ENCODE measurements at regions not wholly inside any gene's neighbourhood (a gene's known extent, or its start where the extent isn't known, plus 50 kb on each side); places are given as distances from the start of the nearest gene placed in this dataset.
A peak's percentile ranks its signal among the peaks of the same experiment; 100 is the strongest.

DNA sequence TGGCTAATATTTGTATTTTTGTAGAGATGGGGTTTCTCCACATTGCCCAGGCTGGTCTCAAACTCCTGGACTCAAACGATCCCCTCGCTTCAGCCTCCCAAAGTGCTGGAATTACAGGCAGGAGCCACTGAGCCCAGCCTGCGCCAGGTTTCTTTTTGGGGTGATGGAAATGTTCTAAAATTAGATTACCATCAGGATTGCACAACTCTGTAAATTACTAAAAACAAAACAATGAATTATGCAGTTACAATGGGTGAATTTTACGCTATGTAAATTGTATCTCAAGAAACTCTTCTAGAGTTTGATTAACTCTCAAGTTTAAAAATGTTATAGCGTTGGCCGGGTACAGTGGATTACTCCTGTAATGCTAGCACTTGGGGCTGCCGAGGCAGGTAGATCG, 118.9 kb upstream of the TBL1X start:
- Mint-ChIP-seq H3K27me3 (no peaks in the 10 kb centered on the region), H3K4me3 (no peak overlapping the region)

DNA sequence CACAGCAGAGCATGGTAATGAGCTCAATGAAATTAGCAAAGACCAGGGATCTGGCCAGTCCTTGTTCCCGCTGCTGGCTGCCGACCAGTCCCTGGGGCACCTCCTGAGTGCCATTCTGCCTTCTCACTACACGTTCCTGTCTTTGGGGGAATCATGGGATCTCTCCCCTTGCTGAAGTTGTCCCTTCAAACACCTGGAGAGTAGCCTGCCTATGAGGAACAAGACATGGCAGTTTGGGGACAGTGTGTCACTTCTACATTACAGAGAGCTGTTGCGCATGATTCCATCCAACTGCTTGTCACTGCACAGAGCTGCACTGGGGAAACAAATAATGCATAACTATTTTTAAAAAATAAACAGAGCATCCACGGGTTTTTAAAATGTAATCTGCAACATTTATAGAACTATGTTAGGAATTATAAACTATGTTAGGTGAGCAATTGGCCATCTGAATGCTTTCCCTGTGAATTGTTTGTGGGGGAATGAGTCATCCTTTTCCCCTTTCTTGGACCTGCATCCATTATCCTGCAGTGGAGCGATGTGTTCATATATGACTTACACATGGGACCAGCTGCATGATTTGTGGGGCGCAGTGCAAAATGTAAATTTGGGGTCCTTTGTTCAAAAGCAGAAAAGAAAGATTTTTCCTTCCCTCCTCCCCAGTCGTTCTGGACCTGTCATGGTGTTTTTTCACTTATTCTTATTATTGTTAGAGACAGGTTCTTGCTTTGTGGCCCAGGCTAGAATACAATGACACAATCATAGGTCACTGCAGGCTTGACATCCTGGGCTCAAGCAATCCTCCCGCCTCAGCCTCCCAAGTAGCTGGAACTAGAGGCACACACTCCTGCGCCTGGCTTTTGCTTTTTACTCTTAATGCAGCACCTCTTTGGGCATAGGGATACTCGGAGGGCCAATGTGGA, 115.0 kb upstream of the TBL1X start:
- Mint-ChIP-seq H3K4me1 (ENCODE audit: low read depth) (peaks cover 22% of the 10 kb centered on the region), H3K4me3 (no peak overlapping the region), H3K27ac (no peak overlapping the region), H3K9me3 (no peaks in the 10 kb centered on the region), H3K27me3 (no peaks in the 10 kb centered on the region), H3K36me3 (no peaks in the 10 kb centered on the region)
- ChIA-PET CTCF (no interaction called here), POLR2A (no interaction called here)
- intact Hi-C loops (cut with micrococcal nuclease) = loop anchor here (2.0 to 5.0 kb wide), 5 partner anchors 37 to 747 kb away; no protein-coding TSS in a partner anchor
- DNase-seq = no peak

More for the DNA sequence above, 118.9 kb upstream of the TBL1X start:
- Mint-ChIP-seq H3K4me1 (ENCODE audit: low read depth) (peaks cover 11% of the 10 kb centered on the region), H3K9me3 (no peaks in the 10 kb centered on the region), H3K36me3 (no peaks in the 10 kb centered on the region), H3K27ac (no peak overlapping the region)
- no peak for DNase-seq
- ChIA-PET POLR2A (no interaction called here), CTCF (no interaction called here)
- intact Hi-C loops (cut with micrococcal nuclease) = no loop called here

DNA sequence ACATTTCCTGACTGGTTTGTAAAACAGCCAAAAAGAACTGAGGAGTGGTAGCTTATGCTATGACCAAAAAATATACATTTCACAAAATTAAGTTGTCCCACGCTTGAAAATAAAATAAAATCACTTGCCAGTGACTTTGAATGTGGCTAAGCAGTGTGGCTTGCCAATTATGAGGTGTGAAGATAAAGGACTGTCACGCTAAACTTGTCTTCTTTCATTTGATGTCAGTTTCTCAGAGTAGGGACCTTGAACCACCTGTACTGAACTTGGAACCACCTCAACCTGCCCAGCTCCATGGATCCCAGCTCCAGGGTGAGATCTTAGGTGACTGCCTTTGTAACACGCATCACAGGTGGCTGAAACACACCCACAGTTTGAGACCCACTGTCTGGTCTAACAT, 113.7 kb upstream of the TBL1X start:
- no peak for DNase-seq
- peaks cover 31% of the 10 kb centered on the region for H3K4me1 Mint-ChIP-seq (ENCODE audit: low read depth)
- ChIA-PET POLR2A (no interaction called here), CTCF (interaction anchor here (0.8 kb wide), 1 partner anchor 105 kb away, joined by 3 read pairs; no protein-coding TSS in a partner anchor)
- intact Hi-C loops (cut with micrococcal nuclease) = loop anchor here (1.0 to 5.0 kb wide), 7 partner anchors 38 to 746 kb away; no protein-coding TSS in a partner anchor
- no peak overlapping the region for H3K4me3 Mint-ChIP-seq
- no peaks in the 10 kb centered on the region for H3K36me3 Mint-ChIP-seq
- no peaks in the 10 kb centered on the region for H3K9me3 Mint-ChIP-seq
- H3K27me3 Mint-ChIP-seq = no peaks in the 10 kb centered on the region
- no peak overlapping the region for H3K27ac Mint-ChIP-seq

DNA sequence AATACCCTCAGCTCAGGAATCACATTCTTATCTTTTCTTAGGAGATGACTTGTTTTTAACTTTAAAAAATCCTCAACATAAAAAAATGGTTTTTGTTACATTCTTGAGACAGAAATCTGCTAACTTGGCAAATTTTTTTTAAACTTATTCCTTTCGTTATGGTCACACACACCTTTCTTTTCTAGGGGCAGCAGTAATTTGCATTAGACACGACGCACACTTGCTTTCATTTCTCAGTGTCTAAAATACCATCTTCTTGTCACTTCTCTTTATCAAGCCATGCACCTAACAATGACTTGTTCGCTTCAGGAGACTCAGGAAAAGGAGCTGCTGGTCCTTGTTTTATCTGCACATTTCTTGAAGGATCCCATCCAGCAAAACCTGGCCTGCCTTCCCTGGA, 112.6 kb upstream of the TBL1X start:
- ChIA-PET CTCF (interaction anchor here (1.2 kb wide), 1 partner anchor 18 kb away, joined by 5 read pairs; no protein-coding TSS in a partner anchor), POLR2A (interaction anchor here (1.0 to 1.3 kb wide), 3 partner anchors 11 to 110 kb away, joined by 4 to 7 read pairs (median 5); no protein-coding TSS in a partner anchor)
- Mint-ChIP-seq H3K27me3 (no peaks in the 10 kb centered on the region), H3K36me3 (no peaks in the 10 kb centered on the region), H3K4me1 (ENCODE audit: low read depth) (peaks cover 35% of the 10 kb centered on the region), H3K9me3 (no peaks in the 10 kb centered on the region), H3K27ac (peak overlapping the region; percentile 80), H3K4me3 (peak overlapping the region; percentile 20)
- intact Hi-C loops (cut with micrococcal nuclease) = loop anchor here (1.0 to 5.0 kb wide), 7 partner anchors 11 to 745 kb away; no protein-coding TSS in a partner anchor
- DNase-seq = no peak

DNA sequence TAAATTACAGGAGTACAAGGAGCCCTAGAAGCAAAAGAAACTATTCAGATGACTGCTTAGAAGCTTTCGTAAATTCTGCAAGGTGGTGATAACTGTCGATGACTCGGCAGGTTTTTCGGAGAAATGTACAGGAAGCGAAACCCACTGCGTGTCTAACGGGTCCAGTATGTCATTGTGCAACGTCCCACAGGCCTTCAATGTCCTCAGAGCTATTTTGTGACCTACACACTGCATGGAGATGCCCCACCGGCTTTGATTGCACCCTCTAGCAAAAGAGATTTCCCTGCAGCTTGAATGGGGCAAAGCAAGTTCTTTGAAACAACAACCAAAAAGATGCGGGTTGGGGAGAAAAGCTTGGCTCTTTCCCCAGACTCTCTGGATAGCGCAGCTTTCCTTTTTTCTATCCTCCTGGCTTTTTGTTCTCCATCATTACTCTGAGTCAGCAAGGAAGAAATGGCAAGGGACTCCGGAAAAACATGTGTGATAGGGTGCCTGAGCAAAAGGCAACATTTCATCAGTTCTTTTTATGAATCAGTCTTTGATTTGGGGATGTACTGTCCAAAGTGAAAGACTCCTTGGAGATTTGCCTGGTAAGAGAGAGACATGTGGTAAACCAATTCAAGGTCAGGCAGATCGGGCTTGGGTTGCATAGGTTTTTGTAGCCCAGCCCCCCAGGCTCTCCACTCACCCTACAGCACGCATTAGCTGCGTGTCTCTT, 112.0 kb upstream of the TBL1X start:
- intact Hi-C loops (cut with micrococcal nuclease) = loop anchor here (1.0 to 5.0 kb wide), 7 partner anchors 12 to 744 kb away; no protein-coding TSS in a partner anchor
- DNase-seq = peak; percentile 72
- H3K36me3 Mint-ChIP-seq = no peaks in the 10 kb centered on the region
- peak overlapping the region; percentile 80 for H3K27ac Mint-ChIP-seq
- H3K27me3 Mint-ChIP-seq = no peaks in the 10 kb centered on the region
- POLR2A ChIA-PET = interaction anchor here (1.0 to 1.3 kb wide), 3 partner anchors 12 to 110 kb away, joined by 4 to 7 read pairs (median 5); no protein-coding TSS in a partner anchor
- peak overlapping the region; percentile 20 for H3K4me3 Mint-ChIP-seq
- CTCF ChIA-PET = interaction anchor here (1.2 kb wide), 1 partner anchor 17 kb away, joined by 5 read pairs; no protein-coding TSS in a partner anchor
- H3K9me3 Mint-ChIP-seq = no peaks in the 10 kb centered on the region
- peaks cover 35% of the 10 kb centered on the region for H3K4me1 Mint-ChIP-seq (ENCODE audit: low read depth)

DNA sequence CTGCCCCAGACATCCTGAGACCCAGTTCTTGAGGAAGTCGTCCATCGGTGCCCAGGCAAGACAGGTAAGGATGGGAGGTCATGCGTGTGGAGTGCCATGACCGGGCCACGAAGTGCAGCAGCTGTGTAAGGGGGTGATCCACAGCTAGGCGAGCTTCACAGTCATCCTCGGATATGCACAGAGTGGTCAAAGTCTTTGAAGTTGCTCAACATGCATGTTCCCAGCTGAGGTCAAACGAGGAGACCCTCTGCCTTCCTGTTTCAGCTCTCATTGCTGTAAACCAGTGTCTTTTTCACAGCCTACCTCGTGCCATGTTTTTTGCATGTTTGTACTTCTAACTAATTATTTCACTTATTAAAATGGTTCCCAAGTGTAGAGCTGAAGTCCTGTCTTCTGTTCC, 109.9 kb upstream of the TBL1X start:
- H3K4me3 Mint-ChIP-seq = no peak overlapping the region
- no peaks in the 10 kb centered on the region for H3K9me3 Mint-ChIP-seq
- H3K27ac Mint-ChIP-seq = no peak overlapping the region
- intact Hi-C loops (cut with micrococcal nuclease) = loop anchor here (5.0 kb wide), 4 partner anchors 188 to 742 kb away; no protein-coding TSS in a partner anchor
- H3K36me3 Mint-ChIP-seq = no peaks in the 10 kb centered on the region
- no peak for DNase-seq
- H3K27me3 Mint-ChIP-seq = no peaks in the 10 kb centered on the region
- peaks cover 35% of the 10 kb centered on the region for H3K4me1 Mint-ChIP-seq (ENCODE audit: low read depth)
- CTCF ChIA-PET = no interaction called here
- POLR2A ChIA-PET = no interaction called here

DNA sequence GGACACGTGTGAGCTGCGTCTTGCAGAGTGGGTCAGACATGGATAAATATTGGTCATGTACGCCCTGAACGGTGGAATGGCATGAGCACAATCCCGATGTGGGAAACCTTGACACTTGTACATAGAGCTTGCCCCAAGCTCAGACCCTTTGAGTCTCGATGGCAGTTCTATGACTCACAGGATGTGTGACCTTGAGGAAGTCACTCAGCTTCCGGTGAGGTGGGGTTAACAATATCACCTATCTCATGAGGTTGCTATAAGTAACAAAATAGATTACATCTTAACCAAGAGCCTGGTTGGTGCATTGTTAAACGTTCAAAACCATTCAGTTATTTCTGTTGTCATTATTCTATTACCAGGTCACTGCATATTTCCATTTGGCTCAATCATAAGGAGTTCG, 109.1 kb upstream of the TBL1X start:
- DNase-seq = peak; percentile 14
- no peaks in the 10 kb centered on the region for H3K9me3 Mint-ChIP-seq
- intact Hi-C loops (cut with micrococcal nuclease) = no loop called here
- CTCF ChIA-PET = no interaction called here
- no peak overlapping the region for H3K4me3 Mint-ChIP-seq
- POLR2A ChIA-PET = no interaction called here
- H3K36me3 Mint-ChIP-seq = no peaks in the 10 kb centered on the region
- peak overlapping the region; percentile 58 for H3K27ac Mint-ChIP-seq
- no peaks in the 10 kb centered on the region for H3K27me3 Mint-ChIP-seq
- peaks cover 35% of the 10 kb centered on the region for H3K4me1 Mint-ChIP-seq (ENCODE audit: low read depth)

DNA sequence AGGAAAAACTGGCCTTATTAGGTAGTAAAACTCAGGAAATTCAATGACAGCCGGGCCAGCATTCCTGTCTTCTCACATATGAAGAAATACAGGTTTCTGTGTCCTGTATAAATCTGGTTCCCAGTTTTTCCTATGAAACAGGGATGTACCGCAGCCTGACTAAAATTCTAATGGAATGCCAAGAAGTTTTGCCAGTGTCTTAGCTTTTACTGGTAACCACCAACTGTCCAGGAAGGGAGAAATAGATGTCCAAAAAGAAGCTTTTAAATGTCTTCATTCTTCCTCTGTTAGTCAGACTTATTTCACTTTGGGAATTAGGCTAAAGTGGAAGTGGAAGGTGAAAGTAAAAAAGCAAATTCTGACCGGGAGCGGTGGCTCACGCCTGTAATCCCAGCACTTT, 108.0 kb upstream of the TBL1X start:
- no peak overlapping the region for H3K4me3 Mint-ChIP-seq
- ChIA-PET CTCF (interaction anchor here (0.6 kb wide), 1 partner anchor 104 kb away, joined by 4 read pairs; no protein-coding TSS in a partner anchor), POLR2A (no interaction called here)
- no peak overlapping the region for H3K27ac Mint-ChIP-seq
- DNase-seq = no peak
- peaks cover 27% of the 10 kb centered on the region for H3K4me1 Mint-ChIP-seq (ENCODE audit: low read depth)
- no peaks in the 10 kb centered on the region for H3K27me3 Mint-ChIP-seq
- H3K36me3 Mint-ChIP-seq = no peaks in the 10 kb centered on the region
- no peaks in the 10 kb centered on the region for H3K9me3 Mint-ChIP-seq
- intact Hi-C loops (cut with micrococcal nuclease) = no loop called here

DNA sequence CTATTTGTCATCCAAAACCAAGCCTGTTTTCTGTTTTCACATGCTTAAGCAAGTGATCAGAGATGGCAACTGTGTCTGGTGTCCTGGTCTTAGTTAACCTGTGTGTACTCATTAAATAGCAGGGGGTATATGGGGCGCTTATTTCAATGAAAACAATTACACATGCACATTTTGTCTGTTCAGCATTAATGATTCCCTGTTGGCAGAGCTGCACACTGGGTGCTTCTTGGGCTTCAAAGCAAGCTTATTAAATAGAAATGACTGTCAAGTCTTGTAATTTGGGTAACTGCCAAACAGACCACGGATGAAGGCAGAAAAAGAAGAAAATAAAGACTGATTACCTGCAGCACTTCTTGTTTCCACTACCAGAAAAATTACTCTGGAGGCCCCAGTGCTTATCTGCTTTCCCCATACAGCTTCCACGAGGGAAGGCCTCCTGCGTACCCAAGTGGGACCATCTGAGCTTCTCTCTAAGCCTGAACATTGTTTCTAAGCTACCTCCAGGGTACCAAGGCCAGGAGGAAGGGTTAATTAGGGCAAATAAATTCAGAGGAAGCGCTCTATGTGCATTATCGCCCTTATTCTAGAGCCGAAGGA, 107.2 kb upstream of the TBL1X start:
- no peak overlapping the region for H3K27ac Mint-ChIP-seq
- intact Hi-C loops (cut with micrococcal nuclease) = no loop called here
- POLR2A ChIA-PET = no interaction called here
- H3K9me3 Mint-ChIP-seq = no peaks in the 10 kb centered on the region
- H3K27me3 Mint-ChIP-seq = no peaks in the 10 kb centered on the region
- H3K4me3 Mint-ChIP-seq = no peak overlapping the region
- no peaks in the 10 kb centered on the region for H3K36me3 Mint-ChIP-seq
- CTCF ChIA-PET = interaction anchor here (0.7 kb wide), 1 partner anchor 39 kb away, joined by 3 read pairs; no protein-coding TSS in a partner anchor
- DNase-seq = no peak
- peaks cover 20% of the 10 kb centered on the region for H3K4me1 Mint-ChIP-seq (ENCODE audit: low read depth)

DNA sequence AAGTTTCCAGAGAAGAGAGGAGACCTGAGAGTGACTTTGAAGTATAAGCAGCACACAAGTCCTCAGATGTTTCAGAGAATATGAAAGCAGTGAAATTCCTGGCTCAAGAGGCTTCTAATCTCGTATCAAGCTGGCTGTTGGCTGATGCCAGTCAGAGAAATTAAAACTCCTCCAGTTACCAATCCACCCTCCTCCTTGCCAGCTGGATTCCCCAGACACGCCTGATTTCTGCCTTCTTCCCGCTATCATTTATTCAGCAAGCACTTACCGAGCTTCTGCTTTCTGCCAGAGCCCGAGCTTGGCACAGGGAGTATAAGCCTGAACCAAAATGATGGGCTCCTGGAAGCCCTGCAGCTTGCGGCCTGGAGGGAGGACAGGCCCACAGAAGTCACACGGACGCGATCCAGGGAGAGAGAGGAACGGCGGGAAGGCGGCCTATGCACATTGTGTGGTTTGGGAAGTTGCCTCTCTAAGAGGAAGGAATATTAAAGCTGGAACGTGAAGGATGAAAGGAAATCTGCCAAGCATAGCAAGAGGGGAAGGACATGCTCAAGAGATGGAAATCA, 102.4 kb upstream of the TBL1X start:
- H3K27ac Mint-ChIP-seq = no peak overlapping the region
- no peaks in the 10 kb centered on the region for H3K36me3 Mint-ChIP-seq
- H3K9me3 Mint-ChIP-seq = no peaks in the 10 kb centered on the region
- ChIA-PET CTCF (no interaction called here), POLR2A (interaction anchor here (0.6 kb wide), 1 partner anchor 14 kb away, joined by 7 read pairs; no protein-coding TSS in a partner anchor)
- no peak overlapping the region for H3K4me3 Mint-ChIP-seq
- H3K4me1 Mint-ChIP-seq (ENCODE audit: low read depth) = no peaks in the 10 kb centered on the region
- intact Hi-C loops (cut with micrococcal nuclease) = no loop called here
- no peaks in the 10 kb centered on the region for H3K27me3 Mint-ChIP-seq
- DNase-seq = no peak

DNA sequence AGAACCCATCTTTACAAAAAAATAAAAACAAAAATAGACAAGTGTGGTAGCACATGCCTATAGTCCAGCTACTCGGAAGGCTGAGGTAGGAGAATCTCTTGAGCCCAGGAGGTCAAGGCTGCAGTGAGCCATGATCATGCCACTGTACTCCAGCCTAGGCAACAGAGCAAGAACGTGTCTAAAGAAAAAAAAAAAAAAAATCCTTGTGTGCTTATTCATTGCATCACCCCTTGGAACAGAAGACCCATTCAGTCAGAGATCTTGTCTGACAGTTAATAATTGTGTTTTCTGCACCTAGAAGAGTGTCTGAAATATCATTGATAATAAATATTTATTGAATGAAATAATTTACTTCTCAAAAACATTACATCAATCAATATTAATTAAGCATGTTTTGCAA, 97.4 kb upstream of the TBL1X start:
- no peaks in the 10 kb centered on the region for H3K9me3 Mint-ChIP-seq
- H3K36me3 Mint-ChIP-seq = no peaks in the 10 kb centered on the region
- DNase-seq = no peak
- ChIA-PET POLR2A (no interaction called here), CTCF (no interaction called here)
- no peaks in the 10 kb centered on the region for H3K4me1 Mint-ChIP-seq (ENCODE audit: low read depth)
- intact Hi-C loops (cut with micrococcal nuclease) = no loop called here
- no peaks in the 10 kb centered on the region for H3K27me3 Mint-ChIP-seq
- no peak overlapping the region for H3K4me3 Mint-ChIP-seq
- H3K27ac Mint-ChIP-seq = no peak overlapping the region

Data from activated CD4-positive, alpha-beta memory T cell treated with anti-CD3 and anti-CD28 coated beads for 36 hours (primary cell).